ENCODE measurements at regions not wholly inside any gene's neighbourhood (a gene's known extent, or its start where the extent isn't known, plus 50 kb on each side); places are given as distances from the start of the nearest gene placed in this dataset.

- H3K27ac ChIP-seq (ENCODE audit: control insufficient read depth, insufficient read depth), result no peak overlapping the region
- H4K20me1 ChIP-seq (ENCODE audit: control insufficient read depth, insufficient read depth), result no peaks in the 10 kb centered on the region
- TF ChIP-seq KDM1A (IDR thresholded peaks at IDR 0.05; ENCODE audit: borderline replicate concordance) (no peak), MTA3 (IDR thresholded peaks at IDR 0.05; ENCODE audit: borderline replicate concordance, low read length) (no peak), EZH2 (IDR thresholded peaks at IDR 0.05; ENCODE audit: borderline replicate concordance, control insufficient read depth, low read depth, low read length) (no peak), JUNB (IDR thresholded peaks at IDR 0.05) (no peak), E2F4 (IDR thresholded peaks at IDR 0.05; ENCODE audit: low read depth, low read length) (no peak), FOS (IDR thresholded peaks at IDR 0.05; ENCODE audit: borderline replicate concordance, extremely low read depth, insufficient read length) (no peak), SUZ12 (IDR thresholded peaks at IDR 0.05; ENCODE audit: unreplicated experiment) (no peak), BACH1 (IDR thresholded peaks at IDR 0.05; ENCODE audit: borderline replicate concordance) (no peak), CHD4 (IDR thresholded peaks at IDR 0.05) (no peak)
- TF ChIP-seq, protein P1, sequence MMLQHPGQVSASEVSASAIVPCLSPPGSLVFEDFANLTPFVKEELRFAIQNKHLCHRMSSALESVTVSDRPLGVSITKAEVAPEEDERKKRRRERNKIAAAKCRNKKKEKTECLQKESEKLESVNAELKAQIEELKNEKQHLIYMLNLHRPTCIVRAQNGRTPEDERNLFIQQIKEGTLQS (IDR thresholded peaks at IDR 0.05; ENCODE audit: borderline replicate concordance, extremely low read depth, low read depth, low read length), result no peak
- TF ChIP-seq, protein P2, sequence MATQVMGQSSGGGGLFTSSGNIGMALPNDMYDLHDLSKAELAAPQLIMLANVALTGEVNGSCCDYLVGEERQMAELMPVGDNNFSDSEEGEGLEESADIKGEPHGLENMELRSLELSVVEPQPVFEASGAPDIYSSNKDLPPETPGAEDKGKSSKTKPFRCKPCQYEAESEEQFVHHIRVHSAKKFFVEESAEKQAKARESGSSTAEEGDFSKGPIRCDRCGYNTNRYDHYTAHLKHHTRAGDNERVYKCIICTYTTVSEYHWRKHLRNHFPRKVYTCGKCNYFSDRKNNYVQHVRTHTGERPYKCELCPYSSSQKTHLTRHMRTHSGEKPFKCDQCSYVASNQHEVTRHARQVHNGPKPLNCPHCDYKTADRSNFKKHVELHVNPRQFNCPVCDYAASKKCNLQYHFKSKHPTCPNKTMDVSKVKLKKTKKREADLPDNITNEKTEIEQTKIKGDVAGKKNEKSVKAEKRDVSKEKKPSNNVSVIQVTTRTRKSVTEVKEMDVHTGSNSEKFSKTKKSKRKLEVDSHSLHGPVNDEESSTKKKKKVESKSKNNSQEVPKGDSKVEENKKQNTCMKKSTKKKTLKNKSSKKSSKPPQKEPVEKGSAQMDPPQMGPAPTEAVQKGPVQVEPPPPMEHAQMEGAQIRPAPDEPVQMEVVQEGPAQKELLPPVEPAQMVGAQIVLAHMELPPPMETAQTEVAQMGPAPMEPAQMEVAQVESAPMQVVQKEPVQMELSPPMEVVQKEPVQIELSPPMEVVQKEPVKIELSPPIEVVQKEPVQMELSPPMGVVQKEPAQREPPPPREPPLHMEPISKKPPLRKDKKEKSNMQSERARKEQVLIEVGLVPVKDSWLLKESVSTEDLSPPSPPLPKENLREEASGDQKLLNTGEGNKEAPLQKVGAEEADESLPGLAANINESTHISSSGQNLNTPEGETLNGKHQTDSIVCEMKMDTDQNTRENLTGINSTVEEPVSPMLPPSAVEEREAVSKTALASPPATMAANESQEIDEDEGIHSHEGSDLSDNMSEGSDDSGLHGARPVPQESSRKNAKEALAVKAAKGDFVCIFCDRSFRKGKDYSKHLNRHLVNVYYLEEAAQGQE (IDR thresholded peaks at IDR 0.05; ENCODE audit: low read depth, low read length), result no peak
- in situ Hi-C loops (cut with MboI) (no loop called here), intact Hi-C loops (cut with micrococcal nuclease; ENCODE audit: unreplicated experiment) (no loop called here)
- DNase-seq (ENCODE audit: low read depth, low spot score) (no peak), FAIRE-seq (no peak), ATAC-seq (no peak)
- H3K4me1 ChIP-seq (ENCODE audit: control insufficient read depth, insufficient read depth, low read length), result no peaks in the 10 kb centered on the region
- RAD21 ChIA-PET (ENCODE audit: unreplicated experiment), result no interaction called here
- no peak overlapping the region for H2AFZ ChIP-seq (ENCODE audit: control insufficient read depth, low read depth, low read length)
- SMC1A ChIA-PET (ENCODE audit: uncharacterized antibody, unreplicated experiment), result no interaction called here
- H3K36me3 ChIP-seq (ENCODE audit: control insufficient read depth in 2 of 2, insufficient read depth in 2 of 2, low read length in 1 of 2), result no peaks in the 10 kb centered on the region
- H3K9me3 ChIP-seq (replicated peaks; ENCODE audit: control insufficient read depth, insufficient read depth, low read length), result no peaks in the 10 kb centered on the region
- 13% methylated on average over 4 of the region's 4 CpGs for WGBS (ENCODE audit: insufficient coverage, insufficient replicate concordance, low lambda C conversion rate, missing lambda C conversion rate)
- CTCF ChIA-PET, result interaction anchor here (0.7 kb wide), 1 partner anchor 405 kb away, joined by 3 read pairs; no protein-coding TSS in a partner anchor
- H3K27me3 ChIP-seq (replicated peaks in 1 of 2; ENCODE audit: control insufficient read depth in 2 of 2, insufficient read depth in 2 of 2, low read length in 1 of 2), result no peaks in the 10 kb centered on the region
- H3K9ac ChIP-seq (ENCODE audit: control insufficient read depth, insufficient read depth, low read length), result no peak overlapping the region
- no peak overlapping the region for H3K4me2 ChIP-seq (ENCODE audit: control insufficient read depth, insufficient read depth)
- no TSS peak for BruUV-seq (replicated peaks)
- POLR2A ChIA-PET, result no interaction called here
- H3K4me3 ChIP-seq, result no peak overlapping the region
- H3K79me2 ChIP-seq (ENCODE audit: control insufficient read depth, insufficient read depth, low read length), result no peaks in the 10 kb centered on the region
These were observed 105.6 kb upstream of the RET start for GRCh38 chr10:42971251-42971599.

All from GM12878 (cell line).